GM19455 (cell line): ENCODE measurements at regions not wholly inside any gene's neighbourhood (a gene's known extent, or its start where the extent isn't known, plus 50 kb on each side); places are given as distances from the start of the nearest gene placed in this dataset.
"Not testable (repeated sequence)": the region's sequence is repeated elsewhere in the genome, so short reads cannot be mapped to it uniquely, and the experiment has no call there.

Experiments used
- ATAC-seq: cut with Tn5 transposase; IDR thresholded peaks from one replicate; pipeline ENCODE4 v1.9.1; 2021; ENCODE audit not compliant: unreplicated experiment

DNA sequence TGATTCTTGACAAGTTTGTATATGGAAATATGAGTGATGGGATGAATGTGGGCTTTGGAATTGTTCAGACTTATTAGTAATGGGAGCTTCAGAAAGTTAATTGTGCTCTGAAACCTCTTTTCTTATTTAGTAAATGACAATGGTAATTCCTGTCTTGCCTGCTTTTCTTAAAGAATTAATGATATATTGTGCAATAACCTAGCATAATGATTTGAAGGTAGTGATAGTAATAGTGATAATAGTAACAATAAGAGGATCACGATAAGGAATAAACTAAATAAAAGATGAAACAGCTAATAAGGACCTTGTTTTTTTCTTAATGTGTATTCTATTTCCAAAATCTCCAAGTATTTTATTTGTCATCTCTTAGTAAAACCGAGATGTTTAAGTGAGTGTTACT is 245.0 kb upstream of the CPHXL start:
- ATAC-seq: no peak

DNA sequence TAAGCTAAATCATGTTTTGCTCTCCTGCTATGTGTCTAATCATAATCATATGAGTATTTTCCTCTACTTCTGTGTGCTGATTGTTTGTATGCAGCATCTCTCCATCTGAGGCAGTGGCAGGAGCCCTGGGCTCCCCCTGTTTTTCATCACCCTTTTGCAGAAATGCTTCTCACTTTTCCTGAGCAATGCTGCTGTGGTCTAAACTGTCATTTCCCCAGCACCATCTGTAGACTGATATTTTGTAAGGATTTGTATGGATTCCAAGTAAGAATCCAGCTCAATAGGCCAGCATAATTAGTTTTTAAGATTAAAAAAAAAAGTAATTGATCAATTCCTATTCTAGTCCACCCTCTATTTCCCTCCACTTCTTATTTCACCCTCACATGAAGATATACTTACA is 257.0 kb upstream of the CPHXL start:
- no peak for ATAC-seq

DNA sequence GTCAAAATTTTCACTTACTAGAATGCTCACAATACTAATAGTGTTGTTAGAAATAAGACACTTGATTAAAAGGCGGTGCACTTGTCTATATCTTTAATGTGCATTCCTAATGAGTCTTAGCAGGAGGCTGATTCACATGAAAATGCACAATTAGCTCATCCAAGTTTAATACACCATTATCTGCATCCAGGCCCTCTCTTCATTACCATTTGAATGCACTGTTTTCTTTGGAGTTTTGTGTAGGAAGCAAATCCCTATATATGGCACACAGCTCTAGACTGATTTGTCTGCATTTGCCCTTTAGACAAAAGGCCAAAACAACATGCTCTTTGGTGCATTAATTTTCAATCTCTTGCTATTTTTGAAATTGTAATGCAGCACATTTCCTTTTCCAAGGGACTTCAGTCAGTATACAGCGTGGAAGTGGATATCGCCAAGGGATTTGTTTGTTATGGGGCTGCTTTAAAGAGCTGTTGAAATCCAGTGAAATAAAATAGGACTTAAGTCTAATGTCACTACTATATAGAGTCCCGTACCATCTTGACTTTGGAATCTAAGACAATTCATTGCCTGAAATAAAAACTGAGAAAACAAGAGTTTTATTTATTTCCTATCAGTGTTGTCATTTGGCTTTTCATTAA is 257.6 kb upstream of the CPHXL start:
- no peak for ATAC-seq

DNA sequence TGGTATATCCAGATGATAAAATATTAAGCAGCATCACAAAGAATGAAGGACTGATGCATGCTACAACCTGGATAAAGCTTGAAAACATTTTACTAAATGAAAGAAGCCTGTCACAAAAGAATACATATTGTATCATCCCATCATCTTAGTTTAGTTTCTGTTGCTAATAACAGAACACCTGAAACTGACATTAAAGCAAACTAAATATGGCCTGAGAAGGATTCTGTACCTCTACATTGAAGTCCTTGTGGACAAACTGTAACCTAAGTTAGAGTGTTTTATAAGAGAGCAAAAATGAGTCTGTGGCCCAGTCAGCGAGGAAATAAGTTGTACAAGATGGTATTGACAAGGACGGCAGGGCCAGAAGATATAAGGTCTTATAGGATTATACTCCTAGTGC is 261.0 kb upstream of the CPHXL start:
- ATAC-seq: no peak

DNA sequence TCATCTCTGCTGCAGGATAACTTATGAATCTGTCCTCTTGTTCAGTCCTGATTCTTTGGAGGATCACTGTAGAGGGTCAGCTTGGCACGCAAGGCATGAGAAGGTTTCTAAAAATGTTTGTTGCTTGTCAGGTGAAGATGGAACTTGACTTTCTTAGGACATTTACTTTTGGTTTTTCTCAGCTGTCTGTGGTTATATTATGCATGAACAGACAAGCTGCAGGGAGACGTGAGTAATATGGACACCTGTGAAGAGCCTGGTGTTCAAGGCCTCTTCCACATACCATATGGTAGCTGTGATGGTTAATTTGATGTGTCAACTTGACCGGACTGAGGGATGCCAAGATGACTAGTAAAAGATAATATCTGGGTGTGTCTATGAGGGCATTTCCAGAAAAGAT is 270.2 kb upstream of the CPHXL start:
- ATAC-seq: no peak

DNA sequence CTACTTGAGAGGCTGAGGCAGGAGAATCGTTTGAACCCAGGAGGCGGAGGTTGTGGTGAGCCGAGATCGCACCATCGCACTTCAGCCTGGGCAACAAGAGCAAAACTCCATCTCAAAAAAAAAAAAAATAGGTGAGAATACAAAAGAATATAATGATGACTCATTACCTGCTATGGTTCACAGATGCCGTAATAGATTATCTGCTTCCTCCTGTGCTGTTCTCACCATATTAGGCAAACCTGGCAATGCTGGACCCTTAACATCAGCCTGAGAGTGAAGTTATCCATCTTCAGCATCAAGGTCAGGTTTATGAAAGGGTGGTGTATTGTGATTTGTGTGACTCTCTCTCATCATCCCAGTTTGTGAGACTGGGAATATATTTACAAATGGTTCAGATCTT is 271.3 kb upstream of the CPHXL start:
- no peak for ATAC-seq

DNA sequence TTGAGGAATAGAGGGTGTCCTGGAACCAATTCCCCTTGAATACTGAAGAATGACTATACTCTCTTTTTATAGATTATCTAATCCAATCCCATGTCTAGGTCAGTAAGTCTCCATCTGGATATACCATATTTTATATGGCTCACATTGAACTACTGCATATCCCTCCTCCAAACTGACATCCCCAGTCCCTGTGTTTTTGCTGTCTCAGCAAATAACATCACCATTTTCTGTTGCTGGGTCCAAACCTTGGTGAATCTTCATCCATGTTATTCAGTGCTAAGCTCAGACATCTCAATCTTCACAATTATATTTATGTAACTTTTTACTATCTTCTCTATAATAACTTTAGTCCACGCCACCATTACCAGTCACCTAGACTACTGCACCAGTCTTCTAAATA is 269.6 kb upstream of the CNTNAP4 start:
- no peak for ATAC-seq

DNA sequence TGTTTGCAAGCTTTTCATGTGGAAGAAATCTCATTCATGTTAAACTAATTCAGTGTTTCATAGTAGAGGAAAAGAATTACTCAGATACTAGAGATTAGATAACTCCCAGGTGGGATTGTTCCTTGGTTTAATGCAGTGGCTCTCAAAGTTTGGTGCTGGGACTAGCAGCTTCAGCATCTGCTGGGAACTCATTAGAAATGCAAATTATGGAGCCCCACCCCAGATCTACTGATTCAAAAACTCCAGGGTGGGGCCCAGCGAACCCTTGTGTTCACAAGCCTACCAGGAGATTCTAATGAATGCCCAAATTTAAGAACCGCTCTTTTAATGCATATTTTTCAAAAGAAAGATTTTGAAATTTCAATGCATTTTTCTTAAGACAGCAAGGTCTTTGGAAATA is 253.4 kb upstream of the CNTNAP4 start:
- ATAC-seq: no peak

DNA sequence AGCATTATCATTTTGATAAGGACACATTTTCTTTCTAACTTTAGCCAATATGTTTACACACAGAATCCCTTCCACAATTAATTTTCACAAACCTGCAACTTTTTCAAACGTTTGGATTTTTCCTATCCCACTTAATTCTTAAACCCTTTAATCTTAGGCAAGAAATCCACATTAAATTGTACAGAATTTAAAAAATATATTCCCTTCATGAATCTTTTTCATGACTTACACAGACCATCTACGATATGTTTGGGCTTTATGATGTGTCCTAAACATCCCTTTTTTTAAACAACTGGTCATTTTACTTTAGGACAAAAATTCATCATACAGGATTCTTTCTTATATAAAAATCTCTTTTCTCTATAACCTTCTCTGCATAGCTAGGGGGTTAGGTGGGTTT is 241.5 kb upstream of the CNTNAP4 start:
- ATAC-seq: no peak

DNA sequence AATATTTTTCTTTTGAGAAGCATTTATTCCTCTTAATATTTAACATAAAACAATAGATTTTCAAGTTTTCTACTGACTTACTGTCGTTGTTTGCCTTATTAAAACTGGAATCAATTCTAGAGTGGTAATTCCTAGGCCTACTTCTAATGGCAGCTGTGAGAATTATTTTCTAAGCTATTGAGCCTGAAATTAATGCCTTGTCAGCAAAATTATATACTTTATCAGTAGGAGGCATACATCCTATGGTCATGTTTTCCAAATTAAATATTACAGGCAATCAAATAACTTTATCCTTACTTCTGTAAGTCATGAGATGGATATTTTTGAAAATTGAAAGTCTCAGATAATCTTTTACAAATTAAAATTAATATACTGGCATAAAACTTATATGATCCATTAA is 239.1 kb upstream of the CNTNAP4 start:
- no peak for ATAC-seq

DNA sequence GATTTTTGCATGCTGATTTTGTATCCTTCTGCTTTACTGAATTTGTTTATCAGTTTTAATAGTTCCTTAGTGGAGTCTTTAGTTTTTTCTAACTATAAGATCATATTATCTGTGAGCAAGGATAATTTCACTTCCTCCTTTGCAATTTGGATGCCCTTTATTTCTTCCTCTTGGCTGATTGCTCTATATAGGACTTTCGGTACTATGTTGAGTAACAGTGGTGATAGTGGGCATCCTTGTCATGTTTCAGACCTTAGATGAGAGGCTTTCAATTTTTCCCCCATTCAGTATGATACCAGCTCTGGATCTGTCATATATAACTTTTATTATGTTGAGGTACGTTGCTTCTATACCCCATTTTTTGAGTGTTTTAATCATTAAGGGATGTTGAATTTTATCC is 224.5 kb upstream of the CNTNAP4 start:
- ATAC-seq: no peak

DNA sequence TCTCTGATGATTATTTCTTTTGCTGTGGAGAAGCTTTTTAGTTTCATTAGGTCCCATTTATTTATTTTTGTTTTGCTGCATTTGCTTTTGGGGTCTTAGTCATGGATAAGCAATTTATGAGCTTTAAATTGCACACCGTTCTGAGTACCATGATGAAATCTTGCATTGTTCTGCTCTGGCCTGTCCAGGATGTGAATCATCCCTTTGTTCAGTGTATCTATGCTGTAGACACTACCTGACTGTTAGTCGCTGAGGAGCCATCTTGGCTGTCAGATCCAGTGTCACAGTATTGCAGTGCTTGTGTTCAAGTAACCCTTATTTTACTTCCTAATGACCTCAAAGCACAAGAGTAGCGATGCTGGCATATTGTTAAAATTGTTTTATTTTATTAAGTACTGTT is 218.0 kb upstream of the CNTNAP4 start:
- no peak for ATAC-seq

DNA sequence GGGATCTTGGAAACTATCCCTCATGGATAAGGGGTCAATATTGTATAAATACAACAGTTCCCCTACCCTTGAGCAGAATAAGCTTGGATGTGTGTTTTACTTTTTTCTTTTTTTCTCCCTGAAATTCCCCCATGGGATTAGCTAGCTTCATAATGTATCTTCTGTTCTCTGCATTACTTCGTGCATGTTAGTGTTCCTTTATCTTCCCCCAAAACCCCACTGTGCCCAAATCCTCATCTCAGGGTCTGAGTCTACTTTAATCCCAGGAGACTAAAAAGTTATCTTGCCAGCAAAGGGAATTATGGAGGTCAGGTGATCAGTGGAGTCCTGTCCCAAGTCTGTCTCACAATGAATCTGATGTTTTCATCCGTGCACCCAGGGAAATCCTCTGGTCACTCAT is 217.5 kb upstream of the CNTNAP4 start:
- no peak for ATAC-seq

DNA sequence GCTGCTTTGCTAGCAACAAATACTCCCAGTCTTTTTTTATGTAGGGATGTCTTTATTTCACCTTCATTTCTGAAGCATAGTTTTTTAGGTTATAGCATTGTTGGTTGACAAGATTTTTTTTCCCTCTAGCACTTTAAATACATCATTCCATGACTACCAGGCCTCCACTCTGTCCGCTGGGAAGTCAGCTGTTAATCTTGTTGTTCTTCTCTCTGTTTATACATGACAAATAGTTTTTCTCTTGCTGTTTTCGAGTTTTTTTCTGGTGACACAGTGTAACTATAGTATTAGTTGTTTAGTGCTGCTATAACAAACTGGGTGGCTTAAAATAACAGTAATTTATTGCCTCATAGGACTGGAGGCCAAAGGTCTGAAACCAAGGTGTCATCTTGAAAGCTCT is 205.5 kb upstream of the CNTNAP4 start:
- no peak for ATAC-seq

DNA sequence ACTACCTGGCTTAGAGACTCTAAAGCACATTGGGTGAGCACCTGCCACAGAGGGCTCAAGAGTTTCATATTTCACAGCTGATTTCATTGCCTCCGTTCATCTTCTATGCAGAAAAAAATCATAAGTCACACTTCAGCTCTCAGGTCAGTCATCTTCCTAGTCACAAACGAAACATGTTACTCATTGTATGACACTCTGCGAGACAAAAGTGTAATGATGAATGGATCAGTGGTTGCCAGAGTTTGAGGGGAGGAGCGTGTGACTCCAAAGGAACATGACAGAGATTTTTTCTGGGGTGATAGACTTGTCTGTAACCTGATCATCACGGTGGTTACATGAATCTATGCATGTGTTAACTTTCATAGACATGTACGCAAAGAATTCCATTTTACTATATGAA is 195.2 kb upstream of the CNTNAP4 start:
- no peak for ATAC-seq

DNA sequence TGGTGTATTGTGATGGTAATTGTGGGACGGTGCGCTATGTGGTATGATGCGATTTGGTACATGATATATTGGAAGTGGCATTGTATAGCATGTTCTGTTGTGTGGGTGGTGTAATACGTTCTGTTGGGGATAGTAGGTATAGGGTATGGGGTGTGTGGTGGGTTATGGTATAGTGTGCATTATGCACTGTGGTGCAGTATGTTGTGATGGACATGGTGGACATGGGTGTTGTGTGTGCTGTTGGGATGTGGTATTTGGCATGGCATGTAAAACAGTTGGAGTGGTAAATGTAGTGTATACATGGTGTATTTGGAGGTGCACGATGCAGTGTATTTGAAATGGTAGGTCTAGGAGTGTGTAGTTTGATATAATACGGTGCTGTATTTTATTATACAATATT is 170.6 kb upstream of the CNTNAP4 start:
- no peak for ATAC-seq

DNA sequence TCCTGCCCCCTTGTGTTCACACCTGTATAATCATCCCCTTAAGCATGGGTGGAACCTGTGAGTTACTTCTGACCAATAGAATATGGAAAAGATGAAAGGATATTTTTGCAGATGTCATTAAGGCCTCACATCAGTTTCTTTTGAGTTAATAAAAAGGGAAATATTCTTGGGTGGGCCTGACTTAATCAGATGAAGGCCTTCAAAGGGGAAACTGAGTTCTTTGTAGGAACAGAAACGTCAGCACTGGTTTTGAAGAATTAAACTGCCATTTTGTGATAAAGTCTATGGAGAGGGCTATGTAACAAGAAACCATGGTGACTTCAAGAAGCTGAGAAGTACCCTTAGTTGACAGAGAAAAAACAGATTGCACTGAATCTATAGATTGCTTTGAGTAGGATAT is 168.7 kb upstream of the CNTNAP4 start:
- no peak for ATAC-seq

DNA sequence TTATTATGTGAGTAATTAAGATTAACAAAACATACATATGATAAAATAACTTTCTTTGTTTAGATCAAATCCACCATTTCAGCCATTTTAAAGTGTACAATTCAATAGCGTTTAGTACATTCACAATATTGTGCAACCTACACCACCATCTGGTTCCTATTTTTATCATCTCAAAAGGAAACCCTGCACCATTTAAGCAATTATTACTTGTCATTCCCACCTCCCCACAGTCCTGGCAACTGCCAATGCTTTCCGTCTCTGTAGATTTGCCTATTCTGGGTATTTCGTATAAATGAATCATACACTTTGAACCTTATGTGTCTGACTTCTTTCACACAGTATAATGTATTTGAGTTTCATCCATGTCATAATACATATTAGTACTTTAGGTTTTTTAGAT is 162.5 kb upstream of the CNTNAP4 start:
- no peak for ATAC-seq

DNA sequence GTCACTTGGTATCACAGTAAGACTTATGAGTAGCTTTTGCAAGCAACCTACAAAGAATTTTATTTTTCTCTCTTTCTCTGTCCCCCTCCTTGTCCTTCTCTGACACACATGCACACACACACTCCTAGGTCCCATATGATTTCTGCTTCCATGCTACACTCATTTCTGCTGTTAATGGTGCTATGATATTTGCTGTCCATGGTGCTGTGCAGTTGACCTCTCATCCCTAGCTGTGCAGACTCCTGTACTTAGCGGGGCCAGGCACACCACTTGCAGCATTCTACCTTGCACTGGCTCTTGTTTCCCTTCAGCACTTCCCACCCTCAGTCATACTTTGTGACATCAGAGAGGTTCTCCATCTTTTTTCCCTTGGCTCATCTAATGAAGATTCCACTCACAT is 158.9 kb upstream of the CNTNAP4 start:
- no peak for ATAC-seq

DNA sequence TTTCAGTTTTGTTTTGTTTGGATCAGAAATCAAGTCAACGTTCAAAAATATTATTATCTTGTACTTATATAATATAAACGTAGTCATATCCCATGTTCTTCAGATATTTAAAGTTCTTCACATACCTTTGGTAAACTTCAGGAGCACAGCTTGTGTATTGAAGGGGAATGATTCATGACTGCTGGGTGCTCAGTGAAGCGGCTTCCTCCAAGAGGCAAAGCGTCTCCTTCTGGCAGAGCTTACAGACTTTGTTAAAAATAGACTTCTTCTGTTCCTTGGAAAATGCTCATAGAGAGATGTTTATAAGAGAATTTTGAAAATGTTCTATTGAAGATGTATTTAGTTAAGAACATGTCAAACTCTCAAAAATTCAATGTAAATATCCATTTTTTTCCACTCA is 155.6 kb upstream of the CNTNAP4 start:
- ATAC-seq: no peak

DNA sequence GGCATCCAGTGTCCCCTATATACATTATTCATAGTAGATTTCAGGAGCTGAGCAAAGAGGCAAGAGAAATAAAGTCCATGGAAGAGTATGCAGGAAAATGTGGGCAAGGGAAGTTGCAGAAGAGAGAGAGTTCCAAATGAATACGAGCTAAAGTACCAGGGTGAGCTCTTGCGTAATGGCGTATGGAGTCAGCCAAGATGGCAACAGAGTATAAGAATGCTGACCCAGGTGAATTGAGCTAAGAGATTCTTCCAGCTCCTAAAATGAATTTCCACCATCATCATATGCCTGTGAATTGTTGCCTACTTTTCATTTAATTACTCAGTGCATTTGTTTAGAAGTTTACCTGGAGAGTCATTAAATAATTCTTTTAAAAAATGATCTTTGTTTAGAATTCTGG is 153.2 kb upstream of the CNTNAP4 start:
- ATAC-seq: no peak

DNA sequence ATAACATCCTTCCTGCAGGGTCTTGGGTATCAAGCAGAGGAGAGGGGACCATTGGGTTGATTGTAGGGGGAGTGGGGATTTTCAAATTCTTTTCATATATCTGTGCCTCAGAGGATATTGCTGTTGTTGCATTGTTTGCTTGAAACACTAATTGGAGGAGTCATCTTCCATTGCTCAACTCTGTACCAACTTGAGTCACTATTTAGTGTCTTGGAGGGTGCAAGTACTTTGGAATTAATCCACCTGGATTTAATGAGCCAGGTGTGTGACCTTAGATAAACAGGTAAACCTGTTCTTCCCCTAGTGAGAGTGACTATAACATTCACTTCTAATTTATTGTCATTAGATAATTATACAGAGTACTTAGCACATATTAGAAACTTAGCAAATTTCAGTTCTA is 151.3 kb upstream of the CNTNAP4 start:
- ATAC-seq: no peak

DNA sequence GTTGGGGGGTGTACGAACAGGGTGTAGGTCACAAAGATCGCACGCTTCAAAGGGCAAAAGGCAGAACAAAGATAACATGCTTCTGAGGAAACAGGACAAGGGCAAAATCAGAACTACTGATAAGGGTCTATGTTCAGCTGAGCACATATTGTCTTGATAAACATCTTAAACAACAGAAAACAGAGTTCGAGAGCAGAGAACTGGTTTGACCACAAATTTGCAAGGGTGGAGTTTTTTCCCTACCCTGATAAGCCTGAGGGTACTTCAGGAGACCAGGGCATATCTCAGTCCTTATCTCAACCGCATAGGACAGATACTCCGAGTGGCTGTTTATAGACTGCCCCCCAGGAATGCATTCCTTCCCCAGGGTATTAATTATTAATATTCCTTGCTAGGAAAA is 139.1 kb upstream of the CNTNAP4 start:
- ATAC-seq: not testable (repeated sequence)

DNA sequence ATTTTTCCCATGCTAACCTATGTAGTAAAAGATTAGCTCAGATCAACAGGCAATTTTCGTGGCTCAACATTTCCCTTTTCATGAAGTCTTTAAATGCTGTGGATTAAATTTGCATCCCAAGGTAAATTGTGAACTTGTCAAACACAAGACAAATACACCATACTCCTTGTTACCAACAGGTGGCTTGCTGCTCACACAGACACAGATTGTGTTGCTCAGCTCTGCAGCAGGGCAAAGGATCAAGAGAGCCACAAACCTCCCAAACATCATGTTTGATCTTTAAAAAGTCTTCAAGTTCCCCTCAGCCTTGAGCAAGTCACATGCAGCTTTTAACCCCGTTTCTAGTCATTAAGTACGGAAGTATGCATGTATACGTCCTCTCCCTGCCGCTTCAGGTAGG is 119.6 kb upstream of the CNTNAP4 start:
- ATAC-seq: no peak
